HepG2 (cell line): ENCODE measurements at regions not wholly inside any gene's neighbourhood (a gene's known extent, or its start where the extent isn't known, plus 50 kb on each side); places are given as distances from the start of the nearest gene placed in this dataset.

Source experiments
- ATAC-seq: fragments of 200-7000 bp; cut with Tn5 transposase; 3 replicates; pipeline ENCODE4 v1.9.1; 2020; ENCODE audit warnings: mild to moderate bottlenecking, moderate library complexity
- BruUV-seq: library from RNA; stranded (reverse); fragments of 400-500 nt; replicated peaks from 2 replicates; lab custom pipeline; 2021; lab: Mats Ljungman, UMichigan
- CTCF ChIA-PET: fragments of 300-600 bp; formaldehyde crosslinking; extraction: SDS; loops from one replicate; lab custom pipeline; 2021; ENCODE audit warnings: low total read pairs, inconsistent platforms, low intra/inter-chr PET ratio; lab: Yijun Ruan, JAX
- POLR2A ChIA-PET: fragments of 350-600 bp; sonication (Branson Sonifier 250); formaldehyde crosslinking; loops from one replicate; lab custom pipeline; 2020; ENCODE audit warnings: antibody characterized with exemption, inconsistent platforms; lab: Yijun Ruan, JAX
- DNase-seq: peaks from one replicate; pipeline ENCODE4 v3.0.0-alpha.2; 2015; ENCODE audit warnings: low spot score
- FAIRE-seq: peaks from 3 replicates; lab custom pipeline; 2011; peaks lifted over from hg19 to GRCh38; lab: Jason Lieb, UNC
- H2AFZ ChIP-seq: one replicate; pipeline ENCODE4 v1.6.1; 2011; ENCODE audit warnings: low read length, inconsistent platforms
- H3K27ac ChIP-seq: fragments of 300-600 bp; 3 replicates; pipeline ENCODE4 v1.8.0; 2011; ENCODE audit warnings: mixed run types, mild to moderate bottlenecking, mixed read lengths, low read length, inconsistent platforms; ENCODE audit not compliant: insufficient read depth; ENCODE audit errors: extremely low read length
- H3K27me3 ChIP-seq, 2 experiments: fragments of 200-600 bp in 1 of 2; 2 replicates in 1 of 2; 3 replicates in 1 of 2; pipeline versions ENCODE4 v1.6.0 to v1.8.0; 2011; ENCODE audit warnings: low read length in 2 of 2, mild to moderate bottlenecking in 2 of 2, moderate library complexity in 2 of 2, inconsistent platforms in 1 of 2; ENCODE audit not compliant: insufficient read depth in 2 of 2, control insufficient read depth in 1 of 2
- H3K36me3 ChIP-seq, 2 experiments: fragments of 200-600 bp in 1 of 2; replicated peaks in 1 of 2; 2 replicates in 1 of 2; 3 replicates in 1 of 2; pipeline versions ENCODE4 v1.5.1 to v1.8.0; 2011; ENCODE audit warnings: low read length in 2 of 2, inconsistent platforms in 1 of 2; ENCODE audit not compliant: insufficient read depth in 2 of 2, control insufficient read depth in 1 of 2
- H3K4me1 ChIP-seq: 2 replicates; pipeline ENCODE4 v1.5.1; 2012; ENCODE audit warnings: low read length, inconsistent platforms; ENCODE audit not compliant: insufficient read depth
- H3K4me2 ChIP-seq: 2 replicates; pipeline ENCODE4 v1.6.0; 2011; ENCODE audit warnings: low read depth, low read length, inconsistent platforms
- H3K4me3 ChIP-seq, 3 experiments: fragments of 200-600 bp in 1 of 3; sonication (generic), shearing (Covaris generic) in 1 of 3; replicated peaks in 1 of 3; 2 replicates each; pipeline ENCODE4 v1.5.1; 2011 to 2016; ENCODE audit warnings: low read length in 3 of 3, inconsistent platforms in 2 of 3, low read depth in 2 of 3, mild to moderate bottlenecking in 2 of 3, control low read depth in 1 of 3, mixed read lengths in 1 of 3; ENCODE audit not compliant: insufficient read depth in 1 of 3
- H3K79me2 ChIP-seq: one replicate; pipeline ENCODE4 v1.6.1; 2011; ENCODE audit warnings: low read length, inconsistent platforms; ENCODE audit not compliant: insufficient read depth
- H3K9ac ChIP-seq: 2 replicates; pipeline ENCODE4 v1.6.0; 2011; ENCODE audit warnings: mild to moderate bottlenecking, low read depth, low read length, inconsistent platforms; ENCODE audit not compliant: insufficient read depth
- H3K9me3 ChIP-seq: 2 replicates; pipeline ENCODE4 v1.5.1; 2012; ENCODE audit warnings: mild to moderate bottlenecking, low read length
- H4K20me1 ChIP-seq: 2 replicates; pipeline ENCODE4 v1.6.0; 2011; ENCODE audit warnings: inconsistent platforms, mild to moderate bottlenecking, low read length, moderate library complexity; ENCODE audit not compliant: insufficient read depth
- MTERF4 ChIP-seq: sonication (generic); formaldehyde crosslinking; IDR thresholded peaks from 2 replicates; pipeline ENCODE4 v1.8.0; 2023; ENCODE audit warnings: mild to moderate bottlenecking, missing genetic modification reagents
- YEATS4 ChIP-seq: sonication (generic); formaldehyde crosslinking; IDR thresholded peaks from 2 replicates; pipeline ENCODE4 v1.4.0; 2020; ENCODE audit warnings: missing genetic modification reagents, borderline replicate concordance
- ZNF281 ChIP-seq: sonication (generic); formaldehyde crosslinking; IDR thresholded peaks from 2 replicates; pipeline ENCODE4 v1.4.0; 2020; ENCODE audit warnings: missing genetic modification reagents, borderline replicate concordance
- ZNF362 ChIP-seq: sonication (generic); formaldehyde crosslinking; IDR thresholded peaks from 2 replicates; pipeline ENCODE4 v1.4.0; 2020; ENCODE audit warnings: missing genetic modification reagents, mild to moderate bottlenecking, borderline replicate concordance
- ZNF580 ChIP-seq: IDR thresholded peaks from 2 replicates; pipeline ENCODE4 v1.6.1; 2016; ENCODE audit warnings: low read depth, borderline replicate concordance
- ZNF776 ChIP-seq: sonication (generic); formaldehyde crosslinking; IDR thresholded peaks from 2 replicates; pipeline ENCODE4 v1.4.0; 2020; ENCODE audit warnings: mild to moderate bottlenecking, missing genetic modification reagents
- ZNF883 ChIP-seq: sonication (generic); formaldehyde crosslinking; IDR thresholded peaks from 2 replicates; pipeline ENCODE4 v1.5.1; 2020; ENCODE audit warnings: mild to moderate bottlenecking, missing genetic modification reagents; ENCODE audit errors: not compliant biosample characterization
- WGBS: methylation state at CpG from one replicate; pipeline ENCODE4 v1.1.6; 2017; ENCODE audit warnings: low lambda C conversion rate; 5-methylcytosine and 5-hydroxymethylcytosine counted together
- in situ Hi-C: cut with HindIII; loops from 2 replicates; pipeline ENCODE4 v1.10.0; 2017; ENCODE audit warnings: low pct_unique_long_range_greater_than_20kb; ENCODE audit not compliant: extremely low pct_ligation_motif_present
- intact Hi-C: fragments of 100-400 bp; cut with micrococcal nuclease; formaldehyde crosslinking; loops from one replicate; pipeline ENCODE4 v1.10.0; 2022; ENCODE audit not compliant: unreplicated experiment
- TF ChIP-seq, protein P1 (sequence below): IDR thresholded peaks from 2 replicates; pipeline ENCODE4 v1.6.1; 2016; ENCODE audit warnings: missing compliant biosample characterization, missing genetic modification reagents, borderline replicate concordance
- TF ChIP-seq, protein P2 (sequence below): sonication (generic); formaldehyde crosslinking; IDR thresholded peaks from 2 replicates; pipeline ENCODE4 v1.4.0; 2020; ENCODE audit warnings: mild to moderate bottlenecking, missing genetic modification reagents

- Histone ChIP-seq H3K4me2 (peak overlapping the region; percentile 54), H3K4me3 (peak overlapping the region in 1 of 3 experiments; percentile 3; a peak in 1 of 6 replicates), H3K27ac (peak overlapping the region; percentile 55), H4K20me1 (no peaks in the 10 kb centered on the region), H2AFZ (no peak overlapping the region), H3K9ac (peak overlapping the region; percentile 21; the same call in 1 of the 2 replicates), H3K36me3 (no peaks in the 10 kb centered on the region), H3K4me1 (peaks cover 28% of the 10 kb centered on the region), H3K9me3 (peaks cover 15% of the 10 kb centered on the region), H3K27me3 (no peaks in the 10 kb centered on the region), H3K79me2 (no peaks in the 10 kb centered on the region)
- intact Hi-C loops, result no loop called here
- 25% methylated on average over 8 of the region's 8 CpGs for WGBS
- no TSS peak for BruUV-seq
- in situ Hi-C loops, result no loop called here
- CTCF ChIA-PET, result no interaction called here
- POLR2A ChIA-PET, result no interaction called here
- FAIRE-seq (peak; percentile 84), DNase-seq (peak; percentile 100), ATAC-seq (peak; percentile 90)
- TF ChIP-seq ZNF776 (CRISPR knock-in tag) (peak; percentile 50; the same call in 1 of the 2 replicates), MTERF4 (CRISPR knock-in tag) (no peak), YEATS4 (CRISPR knock-in tag) (peak; percentile 33; the same call in 1 of the 2 replicates), ZNF580 (CRISPR knock-in tag) (peak; percentile 44; the same call in 1 of the 2 replicates), ZNF883 (CRISPR knock-in tag) (peak; percentile 76), ZNF281 (peak; percentile 15; the same call in 1 of the 2 replicates), ZNF362 (CRISPR knock-in tag) (peak; percentile 100)
- TF ChIP-seq, protein P1, sequence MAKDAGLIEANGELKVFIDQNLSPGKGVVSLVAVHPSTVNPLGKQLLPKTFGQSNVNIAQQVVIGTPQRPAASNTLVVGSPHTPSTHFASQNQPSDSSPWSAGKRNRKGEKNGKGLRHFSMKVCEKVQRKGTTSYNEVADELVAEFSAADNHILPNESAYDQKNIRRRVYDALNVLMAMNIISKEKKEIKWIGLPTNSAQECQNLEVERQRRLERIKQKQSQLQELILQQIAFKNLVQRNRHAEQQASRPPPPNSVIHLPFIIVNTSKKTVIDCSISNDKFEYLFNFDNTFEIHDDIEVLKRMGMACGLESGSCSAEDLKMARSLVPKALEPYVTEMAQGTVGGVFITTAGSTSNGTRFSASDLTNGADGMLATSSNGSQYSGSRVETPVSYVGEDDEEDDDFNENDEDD (CRISPR knock-in tag), result no peak; the same call in 1 of the 2 replicates
- TF ChIP-seq, protein P2, sequence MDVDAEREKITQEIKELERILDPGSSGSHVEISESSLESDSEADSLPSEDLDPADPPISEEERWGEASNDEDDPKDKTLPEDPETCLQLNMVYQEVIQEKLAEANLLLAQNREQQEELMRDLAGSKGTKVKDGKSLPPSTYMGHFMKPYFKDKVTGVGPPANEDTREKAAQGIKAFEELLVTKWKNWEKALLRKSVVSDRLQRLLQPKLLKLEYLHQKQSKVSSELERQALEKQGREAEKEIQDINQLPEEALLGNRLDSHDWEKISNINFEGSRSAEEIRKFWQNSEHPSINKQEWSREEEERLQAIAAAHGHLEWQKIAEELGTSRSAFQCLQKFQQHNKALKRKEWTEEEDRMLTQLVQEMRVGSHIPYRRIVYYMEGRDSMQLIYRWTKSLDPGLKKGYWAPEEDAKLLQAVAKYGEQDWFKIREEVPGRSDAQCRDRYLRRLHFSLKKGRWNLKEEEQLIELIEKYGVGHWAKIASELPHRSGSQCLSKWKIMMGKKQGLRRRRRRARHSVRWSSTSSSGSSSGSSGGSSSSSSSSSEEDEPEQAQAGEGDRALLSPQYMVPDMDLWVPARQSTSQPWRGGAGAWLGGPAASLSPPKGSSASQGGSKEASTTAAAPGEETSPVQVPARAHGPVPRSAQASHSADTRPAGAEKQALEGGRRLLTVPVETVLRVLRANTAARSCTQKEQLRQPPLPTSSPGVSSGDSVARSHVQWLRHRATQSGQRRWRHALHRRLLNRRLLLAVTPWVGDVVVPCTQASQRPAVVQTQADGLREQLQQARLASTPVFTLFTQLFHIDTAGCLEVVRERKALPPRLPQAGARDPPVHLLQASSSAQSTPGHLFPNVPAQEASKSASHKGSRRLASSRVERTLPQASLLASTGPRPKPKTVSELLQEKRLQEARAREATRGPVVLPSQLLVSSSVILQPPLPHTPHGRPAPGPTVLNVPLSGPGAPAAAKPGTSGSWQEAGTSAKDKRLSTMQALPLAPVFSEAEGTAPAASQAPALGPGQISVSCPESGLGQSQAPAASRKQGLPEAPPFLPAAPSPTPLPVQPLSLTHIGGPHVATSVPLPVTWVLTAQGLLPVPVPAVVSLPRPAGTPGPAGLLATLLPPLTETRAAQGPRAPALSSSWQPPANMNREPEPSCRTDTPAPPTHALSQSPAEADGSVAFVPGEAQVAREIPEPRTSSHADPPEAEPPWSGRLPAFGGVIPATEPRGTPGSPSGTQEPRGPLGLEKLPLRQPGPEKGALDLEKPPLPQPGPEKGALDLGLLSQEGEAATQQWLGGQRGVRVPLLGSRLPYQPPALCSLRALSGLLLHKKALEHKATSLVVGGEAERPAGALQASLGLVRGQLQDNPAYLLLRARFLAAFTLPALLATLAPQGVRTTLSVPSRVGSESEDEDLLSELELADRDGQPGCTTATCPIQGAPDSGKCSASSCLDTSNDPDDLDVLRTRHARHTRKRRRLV, result peak; percentile 85; the same call in 1 of the 2 replicates
Observed at GRCh38 chr14:22699801-22700564, 55.8 kb upstream of the OR6J1 start.
